ENCODE measurements at regions not wholly inside any gene's neighbourhood (a gene's known extent, or its start where the extent isn't known, plus 50 kb on each side); places are given as distances from the start of the nearest gene placed in this dataset.

GRCh38 chr7:20030417-20030816 lies 186.8 kb downstream of the MACC1 start:
- no peak overlapping the region for H2AFZ ChIP-seq (ENCODE audit: low read depth, low read length, severe bottlenecking)
- no peaks in the 10 kb centered on the region for H4K20me1 ChIP-seq (ENCODE audit: low read depth, low read length)
- no peaks in the 10 kb centered on the region for H3K79me2 ChIP-seq (ENCODE audit: insufficient read depth, low read length)
- no peaks in the 10 kb centered on the region for H3K36me3 ChIP-seq (ENCODE audit: low read length)
- no peak overlapping the region for H3K9ac ChIP-seq (ENCODE audit: low read length)
- H3K27ac ChIP-seq (ENCODE audit: low read depth, low read length): no peak overlapping the region
- no peak overlapping the region for H3K4me2 ChIP-seq (ENCODE audit: low read depth, low read length, poor library complexity, severe bottlenecking)
- no peaks in the 10 kb centered on the region for H3F3A ChIP-seq (ENCODE audit: insufficient read depth)
- no peak for TF ChIP-seq EZH2phosphoT487 (conservative IDR thresholded peaks at IDR 0.05; ENCODE audit: low read length)
- TF ChIP-seq CTCF (IDR thresholded peaks at IDR 0.05; ENCODE audit: insufficient read depth, low read length, poor library complexity, severe bottlenecking): no peak
- no peaks in the 10 kb centered on the region for H3K27me3 ChIP-seq (ENCODE audit: low read length)
- H3K9me3 ChIP-seq (ENCODE audit: insufficient read depth, low read length): no peaks in the 10 kb centered on the region
- no peak overlapping the region for H3K4me3 ChIP-seq (ENCODE audit: insufficient read depth, low read length, poor library complexity, severe bottlenecking)
- no peaks in the 10 kb centered on the region for H3K9me2 ChIP-seq (replicated peaks; ENCODE audit: insufficient read depth, low read length)

DNA sequence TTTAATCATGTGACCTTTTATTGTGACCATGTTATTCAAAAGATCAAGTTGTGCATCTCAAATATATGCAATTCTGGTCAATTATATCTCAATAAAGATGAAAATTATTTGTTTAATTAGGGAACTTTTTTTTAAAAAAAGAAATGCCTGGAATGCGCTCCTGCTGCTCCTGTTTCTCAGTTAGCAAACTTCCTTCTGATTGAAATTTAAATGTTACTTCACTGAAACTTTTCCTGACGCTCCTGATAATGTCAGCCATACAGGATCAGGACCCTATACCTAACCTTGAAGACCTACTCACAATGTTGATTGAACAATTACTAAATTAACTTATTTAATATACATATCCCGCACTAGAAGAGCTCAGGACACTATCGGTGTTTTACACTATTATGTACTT lies 190.4 kb downstream of the MACC1 start:
- Histone ChIP-seq H3K9me2 (replicated peaks; ENCODE audit: insufficient read depth, low read length) (no peaks in the 10 kb centered on the region), H4K20me1 (ENCODE audit: low read depth, low read length) (no peaks in the 10 kb centered on the region), H3K27me3 (ENCODE audit: low read length) (no peaks in the 10 kb centered on the region), H3K79me2 (ENCODE audit: insufficient read depth, low read length) (no peaks in the 10 kb centered on the region), H3K4me3 (ENCODE audit: insufficient read depth, low read length, poor library complexity, severe bottlenecking) (no peak overlapping the region), H3K27ac (ENCODE audit: low read depth, low read length) (no peak overlapping the region), H3K9me3 (ENCODE audit: insufficient read depth, low read length) (no peaks in the 10 kb centered on the region), H3F3A (ENCODE audit: insufficient read depth) (no peaks in the 10 kb centered on the region), H3K9ac (ENCODE audit: low read length) (no peak overlapping the region), H3K36me3 (ENCODE audit: low read length) (no peaks in the 10 kb centered on the region), H3K4me2 (ENCODE audit: low read depth, low read length, poor library complexity, severe bottlenecking) (no peak overlapping the region), H2AFZ (ENCODE audit: low read depth, low read length, severe bottlenecking) (no peak overlapping the region)
- TF ChIP-seq EZH2phosphoT487 (conservative IDR thresholded peaks at IDR 0.05; ENCODE audit: low read length) (no peak), CTCF (IDR thresholded peaks at IDR 0.05; ENCODE audit: insufficient read depth, low read length, poor library complexity, severe bottlenecking) (no peak)

- Histone ChIP-seq H3K27ac (ENCODE audit: low read depth, low read length) (no peak overlapping the region), H3K79me2 (ENCODE audit: insufficient read depth, low read length) (no peaks in the 10 kb centered on the region), H3K4me3 (ENCODE audit: insufficient read depth, low read length, poor library complexity, severe bottlenecking) (no peak overlapping the region), H4K20me1 (ENCODE audit: low read depth, low read length) (no peaks in the 10 kb centered on the region), H3K9me2 (replicated peaks; ENCODE audit: insufficient read depth, low read length) (no peaks in the 10 kb centered on the region), H3K9ac (ENCODE audit: low read length) (no peak overlapping the region), H3K27me3 (ENCODE audit: low read length) (no peaks in the 10 kb centered on the region), H3F3A (ENCODE audit: insufficient read depth) (no peaks in the 10 kb centered on the region), H3K9me3 (ENCODE audit: insufficient read depth, low read length) (no peaks in the 10 kb centered on the region), H2AFZ (ENCODE audit: low read depth, low read length, severe bottlenecking) (no peak overlapping the region), H3K36me3 (ENCODE audit: low read length) (no peaks in the 10 kb centered on the region), H3K4me2 (ENCODE audit: low read depth, low read length, poor library complexity, severe bottlenecking) (no peak overlapping the region)
- TF ChIP-seq EZH2phosphoT487 (conservative IDR thresholded peaks at IDR 0.05; ENCODE audit: low read length): no peak
- TF ChIP-seq CTCF (IDR thresholded peaks at IDR 0.05; ENCODE audit: insufficient read depth, low read length, poor library complexity, severe bottlenecking): no peak
These were observed 195.4 kb downstream of the MACC1 start for GRCh38 chr7:20021831-20022230.

GRCh38 chr7:20021066-20021465 lies 196.1 kb downstream of the MACC1 start:
- no peak overlapping the region for H3K27ac ChIP-seq (ENCODE audit: low read depth, low read length)
- TF ChIP-seq EZH2phosphoT487 (conservative IDR thresholded peaks at IDR 0.05; ENCODE audit: low read length) (no peak), CTCF (IDR thresholded peaks at IDR 0.05; ENCODE audit: insufficient read depth, low read length, poor library complexity, severe bottlenecking) (no peak)
- no peaks in the 10 kb centered on the region for H3K9me3 ChIP-seq (ENCODE audit: insufficient read depth, low read length)
- H3K79me2 ChIP-seq (ENCODE audit: insufficient read depth, low read length): no peaks in the 10 kb centered on the region
- H3F3A ChIP-seq (ENCODE audit: insufficient read depth): no peaks in the 10 kb centered on the region
- no peaks in the 10 kb centered on the region for H3K27me3 ChIP-seq (ENCODE audit: low read length)
- no peak overlapping the region for H3K4me2 ChIP-seq (ENCODE audit: low read depth, low read length, poor library complexity, severe bottlenecking)
- no peaks in the 10 kb centered on the region for H3K9me2 ChIP-seq (replicated peaks; ENCODE audit: insufficient read depth, low read length)
- H2AFZ ChIP-seq (ENCODE audit: low read depth, low read length, severe bottlenecking): no peak overlapping the region
- no peak overlapping the region for H3K9ac ChIP-seq (ENCODE audit: low read length)
- H3K4me3 ChIP-seq (ENCODE audit: insufficient read depth, low read length, poor library complexity, severe bottlenecking): no peak overlapping the region
- no peaks in the 10 kb centered on the region for H4K20me1 ChIP-seq (ENCODE audit: low read depth, low read length)
- H3K36me3 ChIP-seq (ENCODE audit: low read length): no peaks in the 10 kb centered on the region

All from SU-DHL-6 (cell line).